IPS-20b (cell line): ENCODE measurements at regions not wholly inside any gene's neighbourhood (a gene's known extent, or its start where the extent isn't known, plus 50 kb on each side); places are given as distances from the start of the nearest gene placed in this dataset.
A peak's percentile ranks its signal among the peaks of the same experiment; 100 is the strongest.

Experiments
- H3K27ac ChIP-seq: one replicate; pipeline ENCODE4 v1.5.1; 2013; ENCODE audit warnings: low read length
- H3K27me3 ChIP-seq: 2 replicates; pipeline ENCODE4 v1.6.1; 2013; ENCODE audit warnings: mild to moderate bottlenecking, low read length, inconsistent platforms; ENCODE audit not compliant: insufficient read depth
- H3K36me3 ChIP-seq: 2 replicates; pipeline ENCODE4 v1.6.1; 2013; ENCODE audit warnings: low read depth, mild to moderate bottlenecking, inconsistent platforms, low read length, moderate library complexity; ENCODE audit not compliant: insufficient read depth
- H3K4me1 ChIP-seq: 2 replicates; pipeline ENCODE4 v1.6.1; 2013; ENCODE audit warnings: mild to moderate bottlenecking, control low read depth, inconsistent platforms, low read length, moderate library complexity; ENCODE audit not compliant: insufficient read depth
- H3K4me3 ChIP-seq: 2 replicates; pipeline ENCODE4 v1.5.1; 2013; ENCODE audit warnings: mild to moderate bottlenecking, low read length, inconsistent platforms
- H3K9ac ChIP-seq: 2 replicates; pipeline ENCODE4 v1.6.1; 2013; ENCODE audit warnings: low read depth, mild to moderate bottlenecking, inconsistent platforms, low read length, moderate library complexity
- H3K9me3 ChIP-seq: 2 replicates; pipeline ENCODE4 v1.6.1; 2013; ENCODE audit warnings: mild to moderate bottlenecking, low read depth, low read length, inconsistent platforms; ENCODE audit not compliant: insufficient read depth

GRCh38 chr1:4020449-4020848 is 120.4 kb upstream of the C1orf174 start:
- Histone ChIP-seq H3K9ac (no peak overlapping the region), H3K36me3 (no peaks in the 10 kb centered on the region), H3K4me1 (no peaks in the 10 kb centered on the region), H3K27me3 (no peaks in the 10 kb centered on the region; the same call in 1 of the 2 replicates), H3K4me3 (no peak overlapping the region), H3K27ac (no peak overlapping the region), H3K9me3 (no peaks in the 10 kb centered on the region)

GRCh38 chr1:4021136-4021973 is 121.3 kb upstream of the C1orf174 start:
- H3K27me3 ChIP-seq = no peaks in the 10 kb centered on the region; the same call in 1 of the 2 replicates
- H3K4me1 ChIP-seq = no peaks in the 10 kb centered on the region
- H3K9ac ChIP-seq = no peak overlapping the region
- no peak overlapping the region for H3K4me3 ChIP-seq
- no peak overlapping the region for H3K27ac ChIP-seq
- H3K36me3 ChIP-seq = no peaks in the 10 kb centered on the region
- no peaks in the 10 kb centered on the region for H3K9me3 ChIP-seq

GRCh38 chr1:4021974-4022268 is 121.8 kb upstream of the C1orf174 start:
- Histone ChIP-seq H3K9ac (no peak overlapping the region), H3K27me3 (no peaks in the 10 kb centered on the region; the same call in 1 of the 2 replicates), H3K4me3 (no peak overlapping the region), H3K4me1 (no peaks in the 10 kb centered on the region; the same call in 1 of the 2 replicates), H3K27ac (no peak overlapping the region), H3K9me3 (no peaks in the 10 kb centered on the region), H3K36me3 (no peaks in the 10 kb centered on the region)

- Histone ChIP-seq H3K36me3 (no peaks in the 10 kb centered on the region), H3K27ac (no peak overlapping the region), H3K4me3 (no peak overlapping the region), H3K27me3 (no peaks in the 10 kb centered on the region; the same call in none of the 2 replicates), H3K9me3 (no peaks in the 10 kb centered on the region), H3K9ac (no peak overlapping the region), H3K4me1 (peaks cover 3% of the 10 kb centered on the region; the same call in 1 of the 2 replicates)
Measured at GRCh38 chr1:4022715-4023114, 122.6 kb upstream of the C1orf174 start.

GRCh38 chr1:4023678-4024077 is 123.6 kb upstream of the C1orf174 start:
- Histone ChIP-seq H3K9me3 (no peaks in the 10 kb centered on the region), H3K4me3 (no peak overlapping the region), H3K9ac (no peak overlapping the region), H3K36me3 (no peaks in the 10 kb centered on the region), H3K27me3 (peaks cover 2% of the 10 kb centered on the region), H3K4me1 (peaks cover 3% of the 10 kb centered on the region; the same call in 1 of the 2 replicates), H3K27ac (no peak overlapping the region)

- Histone ChIP-seq H3K4me3 (no peak overlapping the region), H3K27me3 (peaks cover 3% of the 10 kb centered on the region), H3K27ac (no peak overlapping the region), H3K9ac (no peak overlapping the region), H3K9me3 (no peaks in the 10 kb centered on the region), H3K4me1 (peaks cover 3% of the 10 kb centered on the region; the same call in 1 of the 2 replicates), H3K36me3 (no peaks in the 10 kb centered on the region)
Measured at GRCh38 chr1:4024811-4025210, 124.7 kb upstream of the C1orf174 start.

GRCh38 chr1:4025752-4026151 is 125.7 kb upstream of the C1orf174 start:
- Histone ChIP-seq H3K9me3 (no peaks in the 10 kb centered on the region), H3K27ac (no peak overlapping the region), H3K4me1 (peaks cover 3% of the 10 kb centered on the region; the same call in 1 of the 2 replicates), H3K36me3 (no peaks in the 10 kb centered on the region), H3K4me3 (no peak overlapping the region), H3K27me3 (peaks cover 3% of the 10 kb centered on the region), H3K9ac (no peak overlapping the region)

- Histone ChIP-seq H3K4me1 (peaks cover 3% of the 10 kb centered on the region; the same call in 1 of the 2 replicates), H3K9ac (no peak overlapping the region), H3K36me3 (no peaks in the 10 kb centered on the region), H3K27ac (no peak overlapping the region), H3K4me3 (no peak overlapping the region; the same call in 1 of the 2 replicates), H3K9me3 (peaks cover 2% of the 10 kb centered on the region; the same call in 1 of the 2 replicates), H3K27me3 (peaks cover 3% of the 10 kb centered on the region)
Measured at GRCh38 chr1:4027008-4027407, 126.9 kb upstream of the C1orf174 start.

- peaks cover 2% of the 10 kb centered on the region; the same call in 1 of the 2 replicates for H3K9me3 ChIP-seq
- no peak overlapping the region for H3K9ac ChIP-seq
- peak overlapping the region; percentile 16; the same call in 1 of the 2 replicates for H3K4me3 ChIP-seq
- no peaks in the 10 kb centered on the region for H3K36me3 ChIP-seq
- H3K27ac ChIP-seq = no peak overlapping the region
- H3K4me1 ChIP-seq = peaks cover 3% of the 10 kb centered on the region; the same call in 1 of the 2 replicates
- H3K27me3 ChIP-seq = peaks cover 3% of the 10 kb centered on the region
Measured at GRCh38 chr1:4027492-4028138, 127.5 kb upstream of the C1orf174 start.

GRCh38 chr1:4028139-4028501 is 128.0 kb upstream of the C1orf174 start:
- Histone ChIP-seq H3K4me1 (peaks cover 6% of the 10 kb centered on the region; the same call in 1 of the 2 replicates), H3K36me3 (no peaks in the 10 kb centered on the region), H3K9me3 (peaks cover 2% of the 10 kb centered on the region; the same call in 1 of the 2 replicates), H3K9ac (no peak overlapping the region), H3K27me3 (peaks cover 3% of the 10 kb centered on the region), H3K4me3 (no peak overlapping the region), H3K27ac (no peak overlapping the region)

GRCh38 chr1:4029376-4029775 is 129.3 kb upstream of the C1orf174 start:
- Histone ChIP-seq H3K9ac (no peak overlapping the region), H3K27ac (no peak overlapping the region), H3K36me3 (no peaks in the 10 kb centered on the region), H3K4me1 (peaks cover 17% of the 10 kb centered on the region), H3K4me3 (no peak overlapping the region), H3K9me3 (peaks cover 2% of the 10 kb centered on the region; the same call in 1 of the 2 replicates), H3K27me3 (peaks cover 3% of the 10 kb centered on the region)

- Histone ChIP-seq H3K4me3 (no peak overlapping the region), H3K27ac (no peak overlapping the region), H3K9me3 (peaks cover 2% of the 10 kb centered on the region; the same call in 1 of the 2 replicates), H3K36me3 (no peaks in the 10 kb centered on the region), H3K27me3 (peaks cover 3% of the 10 kb centered on the region), H3K9ac (no peak overlapping the region), H3K4me1 (peaks cover 19% of the 10 kb centered on the region)
Measured at GRCh38 chr1:4032571-4032970, 132.5 kb upstream of the C1orf174 start.
